MM.1S (cell line): ENCODE measurements at regions not wholly inside any gene's neighbourhood (a gene's known extent, or its start where the extent isn't known, plus 50 kb on each side); places are given as distances from the start of the nearest gene placed in this dataset.

ENCODE experiments used
- DNase-seq: peaks from one replicate; pipeline ENCODE4 v3.0.0-alpha.2; 2015
- H2AFZ ChIP-seq: fragments of 300-600 bp; sonication (generic); 2 replicates; pipeline ENCODE4 v1.6.0; 2016; ENCODE audit warnings: antibody characterized with exemption, low read length
- H3F3A ChIP-seq: fragments of 300-600 bp; sonication (generic); 2 replicates; pipeline ENCODE4 v1.6.1; 2016; ENCODE audit warnings: mild to moderate bottlenecking, antibody characterized with exemption, low read length, moderate library complexity, mixed read lengths; ENCODE audit not compliant: insufficient read depth
- H3K27ac ChIP-seq: fragments of 300-600 bp; sonication (generic); 2 replicates; pipeline ENCODE4 v1.5.1; 2016; ENCODE audit warnings: mild to moderate bottlenecking, low read length
- H3K27me3 ChIP-seq: fragments of 300-600 bp; sonication (generic); replicated peaks from 2 replicates; pipeline ENCODE4 v1.6.0; 2016; ENCODE audit warnings: low read length; ENCODE audit not compliant: insufficient read depth
- H3K36me3 ChIP-seq: fragments of 300-600 bp; sonication (generic); replicated peaks from 2 replicates; pipeline ENCODE4 v1.6.1; 2016; ENCODE audit warnings: mild to moderate bottlenecking, low read length, mixed read lengths; ENCODE audit not compliant: insufficient read depth
- H3K4me1 ChIP-seq: fragments of 300-600 bp; sonication (generic); 2 replicates; pipeline ENCODE4 v1.6.1; 2016; ENCODE audit warnings: low read length, mixed read lengths
- H3K4me2 ChIP-seq: fragments of 300-600 bp; sonication (generic); 2 replicates; pipeline ENCODE4 v1.6.0; 2016; ENCODE audit warnings: low read depth, low read length
- H3K4me3 ChIP-seq: fragments of 300-600 bp; sonication (generic); 2 replicates; pipeline ENCODE4 v1.5.1; 2016; ENCODE audit warnings: low read length, mixed read lengths
- H3K79me2 ChIP-seq: fragments of 300-600 bp; sonication (generic); 2 replicates; pipeline ENCODE4 v1.6.1; 2016; ENCODE audit warnings: mixed run types, low read length, mixed read lengths
- H3K9ac ChIP-seq: fragments of 300-600 bp; sonication (generic); 2 replicates; pipeline ENCODE4 v1.6.1; 2016; ENCODE audit warnings: low read length, mixed read lengths
- H3K9me2 ChIP-seq: fragments of 300-600 bp; sonication (generic); replicated peaks from 2 replicates; pipeline ENCODE4 v1.6.1; 2016; ENCODE audit warnings: mild to moderate bottlenecking, low read length, mixed read lengths; ENCODE audit not compliant: insufficient read depth
- H3K9me3 ChIP-seq: fragments of 300-600 bp; sonication (generic); replicated peaks from 2 replicates; pipeline ENCODE4 v1.6.1; 2016; ENCODE audit warnings: mild to moderate bottlenecking, low read length, mixed read lengths; ENCODE audit not compliant: insufficient read depth
- H4K20me1 ChIP-seq: fragments of 300-600 bp; sonication (generic); 2 replicates; pipeline ENCODE4 v1.6.1; 2016; ENCODE audit warnings: mild to moderate bottlenecking, low read length, moderate library complexity, mixed read lengths; ENCODE audit not compliant: insufficient read depth
- EZH2 ChIP-seq: fragments of 300-600 bp; sonication (generic); optimal IDR thresholded peaks from 2 replicates; pipeline ENCODE3; 2017; ENCODE audit warnings: low read depth, mild to moderate bottlenecking, antibody characterized with exemption, low read length, mixed read lengths
- EZH2phosphoT487 ChIP-seq: fragments of 300-600 bp; sonication (generic); IDR thresholded peaks from 2 replicates; pipeline ENCODE4 v1.6.1; 2018; ENCODE audit warnings: antibody characterized with exemption, low read length
- TF ChIP-seq, protein P1 (sequence below): fragments of 300-600 bp; sonication (generic); IDR thresholded peaks from 2 replicates; pipeline ENCODE4 v1.5.1; 2016; ENCODE audit warnings: antibody characterized with exemption, low read length, mixed read lengths

DNA sequence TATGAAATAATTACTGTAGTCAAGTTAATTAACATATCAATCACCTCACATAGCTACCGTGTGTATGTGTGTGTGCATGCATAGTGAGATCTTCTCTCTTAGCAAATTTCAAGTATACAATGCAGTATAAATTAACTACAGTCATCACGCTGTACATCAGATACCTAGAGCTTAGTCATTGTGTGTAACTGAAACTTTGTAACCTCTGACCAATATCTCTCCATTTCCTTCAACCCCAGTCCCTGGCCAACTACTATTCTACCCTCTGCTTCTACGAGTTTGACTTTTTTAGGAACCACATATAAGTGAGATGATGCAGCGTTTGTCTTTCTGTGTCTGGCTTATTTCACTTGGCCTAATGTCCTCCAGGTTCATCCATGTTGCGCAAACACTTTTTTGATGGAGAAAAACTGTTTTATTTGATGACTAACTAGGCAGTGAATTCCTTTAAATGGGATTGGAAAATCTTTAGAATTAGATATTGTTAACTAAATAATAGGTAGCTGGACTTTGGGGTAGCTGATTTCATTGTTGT, 459.5 kb downstream of the DHX35 start:
- Histone ChIP-seq H3K27ac (no peak overlapping the region), H3K4me2 (no peak overlapping the region), H3F3A (no peaks in the 10 kb centered on the region), H2AFZ (no peak overlapping the region), H3K79me2 (no peaks in the 10 kb centered on the region), H3K4me3 (no peak overlapping the region), H3K27me3 (no peaks in the 10 kb centered on the region), H3K9me2 (no peaks in the 10 kb centered on the region), H3K9me3 (no peaks in the 10 kb centered on the region), H3K9ac (no peak overlapping the region), H4K20me1 (no peaks in the 10 kb centered on the region), H3K4me1 (no peaks in the 10 kb centered on the region), H3K36me3 (no peaks in the 10 kb centered on the region)
- no peak for TF ChIP-seq EZH2phosphoT487
- TF ChIP-seq EZH2, result no peak
- TF ChIP-seq, protein P1, sequence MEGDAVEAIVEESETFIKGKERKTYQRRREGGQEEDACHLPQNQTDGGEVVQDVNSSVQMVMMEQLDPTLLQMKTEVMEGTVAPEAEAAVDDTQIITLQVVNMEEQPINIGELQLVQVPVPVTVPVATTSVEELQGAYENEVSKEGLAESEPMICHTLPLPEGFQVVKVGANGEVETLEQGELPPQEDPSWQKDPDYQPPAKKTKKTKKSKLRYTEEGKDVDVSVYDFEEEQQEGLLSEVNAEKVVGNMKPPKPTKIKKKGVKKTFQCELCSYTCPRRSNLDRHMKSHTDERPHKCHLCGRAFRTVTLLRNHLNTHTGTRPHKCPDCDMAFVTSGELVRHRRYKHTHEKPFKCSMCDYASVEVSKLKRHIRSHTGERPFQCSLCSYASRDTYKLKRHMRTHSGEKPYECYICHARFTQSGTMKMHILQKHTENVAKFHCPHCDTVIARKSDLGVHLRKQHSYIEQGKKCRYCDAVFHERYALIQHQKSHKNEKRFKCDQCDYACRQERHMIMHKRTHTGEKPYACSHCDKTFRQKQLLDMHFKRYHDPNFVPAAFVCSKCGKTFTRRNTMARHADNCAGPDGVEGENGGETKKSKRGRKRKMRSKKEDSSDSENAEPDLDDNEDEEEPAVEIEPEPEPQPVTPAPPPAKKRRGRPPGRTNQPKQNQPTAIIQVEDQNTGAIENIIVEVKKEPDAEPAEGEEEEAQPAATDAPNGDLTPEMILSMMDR, result no peak
- DNase-seq, result no peak

GRCh38 chr20:39412091-39412490, 449.9 kb downstream of the DHX35 start:
- TF ChIP-seq, protein P1, result no peak
- TF ChIP-seq EZH2phosphoT487, result no peak
- no peak for TF ChIP-seq EZH2
- H3K4me1 ChIP-seq, result no peaks in the 10 kb centered on the region
- no peak for DNase-seq
- no peak overlapping the region for H3K27ac ChIP-seq
- H3K9me2 ChIP-seq, result no peaks in the 10 kb centered on the region
- no peak overlapping the region for H3K4me3 ChIP-seq
- no peak overlapping the region for H2AFZ ChIP-seq
- no peaks in the 10 kb centered on the region for H3K27me3 ChIP-seq
- no peaks in the 10 kb centered on the region for H3K79me2 ChIP-seq
- H3K9ac ChIP-seq, result no peak overlapping the region
- no peaks in the 10 kb centered on the region for H3K9me3 ChIP-seq
- no peak overlapping the region for H3K4me2 ChIP-seq
- H3F3A ChIP-seq, result no peaks in the 10 kb centered on the region
- no peaks in the 10 kb centered on the region for H4K20me1 ChIP-seq
- H3K36me3 ChIP-seq, result no peaks in the 10 kb centered on the region

DNA sequence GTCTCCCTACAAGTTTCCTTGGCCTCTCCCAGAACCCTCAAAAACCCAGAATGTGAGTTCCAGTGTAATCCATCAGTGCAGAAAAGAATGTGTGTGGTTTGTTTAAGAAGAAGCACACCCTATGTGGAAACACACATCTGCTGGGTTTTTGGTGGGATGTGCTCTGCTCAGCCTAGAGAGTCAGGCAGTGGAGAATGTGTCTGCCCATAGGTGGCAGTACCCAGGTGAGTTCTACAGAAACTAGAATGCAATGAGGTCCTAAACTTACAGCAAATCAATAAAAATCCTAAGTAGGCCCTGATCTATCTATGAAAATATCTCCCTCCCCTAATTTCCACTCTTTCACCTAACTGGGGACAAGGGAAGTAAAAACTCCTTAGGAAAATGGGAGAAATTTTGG, 437.3 kb downstream of the DHX35 start:
- DNase-seq, result no peak
- no peak overlapping the region for H2AFZ ChIP-seq
- no peaks in the 10 kb centered on the region for H4K20me1 ChIP-seq
- no peaks in the 10 kb centered on the region for H3K79me2 ChIP-seq
- no peaks in the 10 kb centered on the region for H3F3A ChIP-seq
- no peaks in the 10 kb centered on the region for H3K9me2 ChIP-seq
- no peaks in the 10 kb centered on the region for H3K27me3 ChIP-seq
- H3K9me3 ChIP-seq, result no peaks in the 10 kb centered on the region
- H3K4me2 ChIP-seq, result no peak overlapping the region
- H3K36me3 ChIP-seq, result no peaks in the 10 kb centered on the region
- no peak overlapping the region for H3K9ac ChIP-seq
- TF ChIP-seq, protein P1, result no peak
- TF ChIP-seq EZH2 (no peak), EZH2phosphoT487 (no peak)
- H3K4me1 ChIP-seq, result no peaks in the 10 kb centered on the region
- H3K4me3 ChIP-seq, result no peak overlapping the region
- H3K27ac ChIP-seq, result no peak overlapping the region
